HuH-7.5 (cell line): ENCODE measurements at regions not wholly inside any gene's neighbourhood (a gene's known extent, or its start where the extent isn't known, plus 50 kb on each side); places are given as distances from the start of the nearest gene placed in this dataset.

ENCODE experiments used
- DNase-seq: peaks from one replicate; pipeline ENCODE4 v3.0.0; 2011; ENCODE audit warnings: low spot score

GRCh38 chr2:158049129-158049855, 52.4 kb upstream of the UPP2 start:
- DNase-seq, result no peak

- DNase-seq, result no peak
Measured at GRCh38 chr2:158048327-158048726, 53.3 kb upstream of the UPP2 start.

- no peak for DNase-seq
Measured at GRCh38 chr2:158047156-158047611, 54.5 kb upstream of the UPP2 start.

GRCh38 chr2:158046121-158046880, 55.4 kb upstream of the UPP2 start:
- DNase-seq, result no peak

GRCh38 chr2:158045362-158045761, 56.3 kb upstream of the UPP2 start:
- peak; percentile 21 for DNase-seq

GRCh38 chr2:158043181-158043948, 58.3 kb upstream of the UPP2 start:
- DNase-seq, result no peak

- no peak for DNase-seq
Measured at GRCh38 chr2:158042666-158043065, 59.0 kb upstream of the UPP2 start.

GRCh38 chr2:158042245-158042644, 59.4 kb upstream of the UPP2 start:
- DNase-seq, result no peak

GRCh38 chr2:158041400-158041799, 60.3 kb upstream of the UPP2 start:
- DNase-seq, result no peak

- no peak for DNase-seq
Measured at GRCh38 chr2:158038901-158039300, 62.8 kb upstream of the UPP2 start.

GRCh38 chr2:158034198-158034866, 67.3 kb upstream of the UPP2 start:
- peak; percentile 47 for DNase-seq

GRCh38 chr2:158031371-158031770, 70.3 kb upstream of the UPP2 start:
- DNase-seq, result no peak

- no peak for DNase-seq
Measured at GRCh38 chr2:158025255-158025996, 76.2 kb upstream of the UPP2 start.

- DNase-seq, result no peak
Measured at GRCh38 chr2:158024288-158024898, 77.3 kb upstream of the UPP2 start.

GRCh38 chr2:158022888-158023287, 78.8 kb upstream of the UPP2 start:
- no peak for DNase-seq

GRCh38 chr2:158021226-158021625, 80.5 kb upstream of the UPP2 start:
- DNase-seq, result no peak

- DNase-seq, result no peak
Measured at GRCh38 chr2:158015428-158016076, 86.1 kb upstream of the UPP2 start.

- DNase-seq, result no peak
Measured at GRCh38 chr2:158013891-158014290, 87.8 kb upstream of the UPP2 start.

GRCh38 chr2:158011055-158011771, 90.5 kb upstream of the UPP2 start:
- no peak for DNase-seq

GRCh38 chr2:158009399-158009798, 92.3 kb upstream of the UPP2 start:
- DNase-seq, result no peak
